ENCODE measurements at regions not wholly inside any gene's neighbourhood (a gene's known extent, or its start where the extent isn't known, plus 50 kb on each side); places are given as distances from the start of the nearest gene placed in this dataset.

GRCh38 chr2:75415111-75415626 is 145.6 kb downstream of the EVA1A start (continued):
- TF ChIP-seq ZNF462 (CRISPR knock-in tag; IDR thresholded peaks at IDR 0.05) (no peak), ZNF114 (CRISPR knock-in tag; IDR thresholded peaks at IDR 0.05) (no peak)

- Histone ChIP-seq H4K20me1 (replicated peaks; ENCODE audit: insufficient read depth) (no peaks in the 10 kb centered on the region), H3K9me2 (ENCODE audit: insufficient read depth) (no peaks in the 10 kb centered on the region), H3K4me1 (ENCODE audit: insufficient read depth) (peaks cover 1% of the 10 kb centered on the region; the same call in 1 of the 2 replicates), H3K27ac (ENCODE audit: low read depth) (no peak overlapping the region), H3K4me2 (no peak overlapping the region), H3K27me3 (ENCODE audit: insufficient read depth) (no peaks in the 10 kb centered on the region), H3K36me3 (ENCODE audit: insufficient read depth) (no peaks in the 10 kb centered on the region), H3K4me3 (no peak overlapping the region), H3K79me2 (replicated peaks; ENCODE audit: insufficient read depth) (no peaks in the 10 kb centered on the region), H2AFZ (no peak overlapping the region), H3F3A (replicated peaks; ENCODE audit: low read depth) (no peaks in the 10 kb centered on the region)
- H3K4me3 Mint-ChIP-seq = no peak overlapping the region
- peaks cover 3% of the 10 kb centered on the region for H3K4me1 Mint-ChIP-seq
- H3K36me3 Mint-ChIP-seq (ENCODE audit: low read depth) = peaks cover 10% of the 10 kb centered on the region; the same call in 1 of the 3 replicates
- no peak overlapping the region for H3K27ac Mint-ChIP-seq
- no peaks in the 10 kb centered on the region for H3K27me3 Mint-ChIP-seq (ENCODE audit: insufficient read depth, low read depth, poor library complexity)
- ATAC-seq (no peak), DNase-seq (ENCODE audit: low spot score) (no peak)
- 0 out of 3 replicates have a peak, but pooled peaks cover 8% of the 10 kb centered on the region for H3K9me3 Mint-ChIP-seq
- TF ChIP-seq EZH2 (IDR thresholded peaks at IDR 0.05; ENCODE audit: low read depth, unreplicated experiment) = no peak
- TF ChIP-seq EZH2phosphoT487 (IDR thresholded peaks at IDR 0.05; ENCODE audit: unreplicated experiment) = no peak
- TF ChIP-seq NANOG (IDR thresholded peaks at IDR 0.05; ENCODE audit: borderline replicate concordance) = no peak
- no peak for TF ChIP-seq ZNF462 (CRISPR knock-in tag; IDR thresholded peaks at IDR 0.05)
- TF ChIP-seq POLR2AphosphoS5 (IDR thresholded peaks at IDR 0.05; ENCODE audit: low read depth) = no peak
Measured at GRCh38 chr2:75411574-75411973, 149.2 kb downstream of the EVA1A start.

All from GM23338 (cell line).